HepG2 (cell line): ENCODE measurements at regions not wholly inside any gene's neighbourhood (a gene's known extent, or its start where the extent isn't known, plus 50 kb on each side); places are given as distances from the start of the nearest gene placed in this dataset.

Experiments used
- CEBPG ChIP-seq: IDR thresholded peaks from 2 replicates; pipeline ENCODE4 v1.6.1; 2016
- E2F1 ChIP-seq: sonication (generic); formaldehyde crosslinking; IDR thresholded peaks from 2 replicates; pipeline ENCODE4 v1.5.0; 2020; ENCODE audit warnings: missing genetic modification reagents
- ELF3 ChIP-seq: IDR thresholded peaks from 2 replicates; pipeline ENCODE4 v1.6.1; 2016; ENCODE audit warnings: missing genetic modification reagents, missing compliant biosample characterization
- EP300 ChIP-seq, 3 experiments: sonication (generic) in 1 of 3; formaldehyde crosslinking in 1 of 3; IDR thresholded peaks; 2 replicates each; pipeline versions ENCODE4 v1.5.1 to v1.6.1; 2011 to 2020; ENCODE audit warnings: low read depth in 2 of 3, low read length in 2 of 3, borderline replicate concordance in 1 of 3, improper control_type of control experiment in 1 of 3, mild to moderate bottlenecking in 1 of 3, missing genetic modification reagents in 1 of 3, moderate library complexity in 1 of 3
- ETV5 ChIP-seq: IDR thresholded peaks from 2 replicates; pipeline ENCODE4 v1.6.1; 2018; ENCODE audit warnings: missing biosample characterization, missing genetic modification reagents, inconsistent platforms, borderline replicate concordance
- HINFP ChIP-seq: sonication (generic); formaldehyde crosslinking; IDR thresholded peaks from 2 replicates; pipeline ENCODE4 v1.4.0; 2020; ENCODE audit warnings: low read depth, mild to moderate bottlenecking, missing genetic modification reagents
- KAT8 ChIP-seq: IDR thresholded peaks from 2 replicates; pipeline ENCODE4 v1.6.1; 2016; ENCODE audit warnings: missing genetic modification reagents, missing compliant biosample characterization
- MXD4 ChIP-seq: IDR thresholded peaks from 2 replicates; pipeline ENCODE4 v1.6.1; 2016; ENCODE audit warnings: mild to moderate bottlenecking, missing biosample characterization, missing genetic modification reagents
- NCOA1 ChIP-seq: sonication (generic); formaldehyde crosslinking; IDR thresholded peaks from 2 replicates; pipeline ENCODE4 v1.9.0; 2021; ENCODE audit warnings: missing genetic modification reagents
- NCOR1 ChIP-seq: fragments of 200-600 bp; sonication (generic); IDR thresholded peaks from 2 replicates; pipeline ENCODE4 v1.7.0; 2017; ENCODE audit warnings: antibody characterized with exemption, low read length, borderline replicate concordance
- POLR2AphosphoS5 ChIP-seq: IDR thresholded peaks from 2 replicates; pipeline ENCODE4 v1.6.1; 2012; ENCODE audit warnings: low read depth, low read length
- PTBP1 ChIP-seq: fragments of 200-400 bp; formaldehyde crosslinking; IDR thresholded peaks from 2 replicates; pipeline ENCODE4 v1.6.1; 2018; ENCODE audit warnings: low read length, low read depth; ENCODE audit not compliant: poor library complexity, severe bottlenecking
- ZNF335 ChIP-seq: sonication (generic); formaldehyde crosslinking; IDR thresholded peaks from 2 replicates; pipeline ENCODE4 v1.4.0; 2020; ENCODE audit warnings: missing genetic modification reagents
- ZNF468 ChIP-seq: sonication (generic); formaldehyde crosslinking; IDR thresholded peaks from 2 replicates; pipeline ENCODE4 v1.8.0; 2022; ENCODE audit warnings: mild to moderate bottlenecking, moderate library complexity, missing genetic modification reagents
- TF ChIP-seq, protein P1 (sequence below): sonication (generic); formaldehyde crosslinking; IDR thresholded peaks from 2 replicates; pipeline ENCODE4 v1.8.0; 2022; ENCODE audit warnings: low read depth, missing genetic modification reagents
- TF ChIP-seq, protein P2 (sequence below): IDR thresholded peaks from 2 replicates; pipeline ENCODE4 v1.6.1; 2016
- TF ChIP-seq, protein P3 (sequence below): IDR thresholded peaks from 2 replicates; pipeline ENCODE4 v1.4.0; 2020; ENCODE audit warnings: mild to moderate bottlenecking, missing genetic modification reagents
- TF ChIP-seq, protein P4 (sequence below): IDR thresholded peaks from 2 replicates; pipeline ENCODE4 v1.6.1; 2016; ENCODE audit warnings: mild to moderate bottlenecking

DNA sequence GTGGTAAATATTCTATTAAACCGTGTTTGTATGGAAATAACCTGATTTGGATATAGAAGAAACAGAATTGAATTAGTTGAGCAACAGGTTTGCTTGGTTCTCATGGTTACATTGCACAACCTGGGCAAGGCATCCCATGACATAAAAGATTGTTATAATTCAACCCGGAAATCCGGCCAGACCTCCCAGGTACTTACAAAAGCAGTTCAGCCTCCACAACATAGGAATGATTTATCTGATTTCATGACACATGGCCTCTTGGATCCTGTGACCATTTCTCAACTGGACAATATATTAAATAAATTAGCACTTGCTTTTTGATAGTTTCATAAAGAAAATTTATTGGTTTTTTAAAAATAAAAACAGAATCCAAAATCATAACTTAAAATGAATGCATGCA lies 55.1 kb upstream of the PTPN12 start (continued):
- TF ChIP-seq E2F1 = no peak
- 0 out of 2 replicates have a peak, but pooled peaks have one; percentile 45 for TF ChIP-seq NCOR1
- TF ChIP-seq MXD4 (CRISPR knock-in tag) = no peak
- TF ChIP-seq KAT8 (CRISPR knock-in tag) = 0 out of 2 replicates have a peak, but pooled peaks have one; percentile 32
- peak; percentile 29 to 71; a peak in 2 of 4 replicates for TF ChIP-seq EP300 (IDR thresholded peaks at IDR 0.05; ENCODE audit: low read depth in 2 of 2, low read length in 2 of 2)
- TF ChIP-seq EP300 (CRISPR knock-in tag; IDR thresholded peaks at IDR 0.05; ENCODE audit: borderline replicate concordance) = no peak
- TF ChIP-seq NCOA1 (CRISPR knock-in tag) = no peak
- TF ChIP-seq, protein P1, sequence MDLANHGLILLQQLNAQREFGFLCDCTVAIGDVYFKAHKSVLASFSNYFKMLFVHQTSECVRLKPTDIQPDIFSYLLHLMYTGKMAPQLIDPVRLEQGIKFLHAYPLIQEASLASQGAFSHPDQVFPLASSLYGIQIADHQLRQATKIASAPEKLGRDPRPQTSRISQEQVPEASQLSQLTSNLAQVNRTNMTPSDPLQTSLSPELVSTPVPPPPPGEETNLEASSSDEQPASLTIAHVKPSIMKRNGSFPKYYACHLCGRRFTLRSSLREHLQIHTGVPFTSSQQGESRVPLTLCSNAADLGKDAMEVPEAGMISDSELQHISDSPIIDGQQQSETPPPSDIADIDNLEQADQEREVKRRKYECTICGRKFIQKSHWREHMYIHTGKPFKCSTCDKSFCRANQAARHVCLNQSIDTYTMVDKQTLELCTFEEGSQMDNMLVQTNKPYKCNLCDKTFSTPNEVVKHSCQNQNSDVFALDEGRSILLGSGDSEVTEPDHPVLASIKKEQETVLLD (CRISPR knock-in tag) = no peak
- no peak for TF ChIP-seq ZNF335 (CRISPR knock-in tag)
- peak; percentile 46; the same call in 1 of the 2 replicates for TF ChIP-seq ETV5 (CRISPR knock-in tag)
- no peak for TF ChIP-seq PTBP1
- TF ChIP-seq, protein P2, sequence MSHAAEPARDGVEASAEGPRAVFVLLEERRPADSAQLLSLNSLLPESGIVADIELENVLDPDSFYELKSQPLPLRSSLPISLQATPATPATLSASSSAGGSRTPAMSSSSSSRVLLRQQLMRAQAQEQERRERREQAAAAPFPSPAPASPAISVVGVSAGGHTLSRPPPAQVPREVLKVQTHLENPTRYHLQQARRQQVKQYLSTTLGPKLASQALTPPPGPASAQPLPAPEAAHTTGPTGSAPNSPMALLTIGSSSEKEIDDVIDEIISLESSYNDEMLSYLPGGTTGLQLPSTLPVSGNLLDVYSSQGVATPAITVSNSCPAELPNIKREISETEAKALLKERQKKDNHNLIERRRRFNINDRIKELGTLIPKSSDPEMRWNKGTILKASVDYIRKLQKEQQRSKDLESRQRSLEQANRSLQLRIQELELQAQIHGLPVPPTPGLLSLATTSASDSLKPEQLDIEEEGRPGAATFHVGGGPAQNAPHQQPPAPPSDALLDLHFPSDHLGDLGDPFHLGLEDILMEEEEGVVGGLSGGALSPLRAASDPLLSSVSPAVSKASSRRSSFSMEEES (CRISPR knock-in tag) = peak; percentile 80; the same call in 1 of the 2 replicates
- peak; percentile 85 for TF ChIP-seq CEBPG
- TF ChIP-seq, protein P3, sequence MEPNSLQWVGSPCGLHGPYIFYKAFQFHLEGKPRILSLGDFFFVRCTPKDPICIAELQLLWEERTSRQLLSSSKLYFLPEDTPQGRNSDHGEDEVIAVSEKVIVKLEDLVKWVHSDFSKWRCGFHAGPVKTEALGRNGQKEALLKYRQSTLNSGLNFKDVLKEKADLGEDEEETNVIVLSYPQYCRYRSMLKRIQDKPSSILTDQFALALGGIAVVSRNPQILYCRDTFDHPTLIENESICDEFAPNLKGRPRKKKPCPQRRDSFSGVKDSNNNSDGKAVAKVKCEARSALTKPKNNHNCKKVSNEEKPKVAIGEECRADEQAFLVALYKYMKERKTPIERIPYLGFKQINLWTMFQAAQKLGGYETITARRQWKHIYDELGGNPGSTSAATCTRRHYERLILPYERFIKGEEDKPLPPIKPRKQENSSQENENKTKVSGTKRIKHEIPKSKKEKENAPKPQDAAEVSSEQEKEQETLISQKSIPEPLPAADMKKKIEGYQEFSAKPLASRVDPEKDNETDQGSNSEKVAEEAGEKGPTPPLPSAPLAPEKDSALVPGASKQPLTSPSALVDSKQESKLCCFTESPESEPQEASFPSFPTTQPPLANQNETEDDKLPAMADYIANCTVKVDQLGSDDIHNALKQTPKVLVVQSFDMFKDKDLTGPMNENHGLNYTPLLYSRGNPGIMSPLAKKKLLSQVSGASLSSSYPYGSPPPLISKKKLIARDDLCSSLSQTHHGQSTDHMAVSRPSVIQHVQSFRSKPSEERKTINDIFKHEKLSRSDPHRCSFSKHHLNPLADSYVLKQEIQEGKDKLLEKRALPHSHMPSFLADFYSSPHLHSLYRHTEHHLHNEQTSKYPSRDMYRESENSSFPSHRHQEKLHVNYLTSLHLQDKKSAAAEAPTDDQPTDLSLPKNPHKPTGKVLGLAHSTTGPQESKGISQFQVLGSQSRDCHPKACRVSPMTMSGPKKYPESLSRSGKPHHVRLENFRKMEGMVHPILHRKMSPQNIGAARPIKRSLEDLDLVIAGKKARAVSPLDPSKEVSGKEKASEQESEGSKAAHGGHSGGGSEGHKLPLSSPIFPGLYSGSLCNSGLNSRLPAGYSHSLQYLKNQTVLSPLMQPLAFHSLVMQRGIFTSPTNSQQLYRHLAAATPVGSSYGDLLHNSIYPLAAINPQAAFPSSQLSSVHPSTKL (CRISPR knock-in tag) = 0 out of 2 replicates have a peak, but pooled peaks have one; percentile 26
- TF ChIP-seq, protein P4, sequence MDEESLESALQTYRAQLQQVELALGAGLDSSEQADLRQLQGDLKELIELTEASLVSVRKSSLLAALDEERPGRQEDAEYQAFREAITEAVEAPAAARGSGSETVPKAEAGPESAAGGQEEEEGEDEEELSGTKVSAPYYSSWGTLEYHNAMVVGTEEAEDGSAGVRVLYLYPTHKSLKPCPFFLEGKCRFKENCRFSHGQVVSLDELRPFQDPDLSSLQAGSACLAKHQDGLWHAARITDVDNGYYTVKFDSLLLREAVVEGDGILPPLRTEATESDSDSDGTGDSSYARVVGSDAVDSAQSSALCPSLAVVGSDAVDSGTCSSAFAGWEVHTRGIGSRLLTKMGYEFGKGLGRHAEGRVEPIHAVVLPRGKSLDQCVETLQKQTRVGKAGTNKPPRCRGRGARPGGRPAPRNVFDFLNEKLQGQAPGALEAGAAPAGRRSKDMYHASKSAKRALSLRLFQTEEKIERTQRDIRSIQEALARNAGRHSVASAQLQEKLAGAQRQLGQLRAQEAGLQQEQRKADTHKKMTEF (CRISPR knock-in tag) = no peak
- TF ChIP-seq ZNF468 = no peak
- no peak for TF ChIP-seq HINFP
- 0 out of 2 replicates have a peak, but pooled peaks have one; percentile 57 for TF ChIP-seq ELF3 (CRISPR knock-in tag)
- TF ChIP-seq POLR2AphosphoS5 = no peak
